ENCODE measurements at regions not wholly inside any gene's neighbourhood (a gene's known extent, or its start where the extent isn't known, plus 50 kb on each side); places are given as distances from the start of the nearest gene placed in this dataset.

- CTCF ChIA-PET: interaction anchor here (0.7 kb wide), 1 partner anchor 14 kb away, joined by 3 read pairs; no protein-coding TSS in a partner anchor
Measured at GRCh38 chr2:145741181-145741580, 1221.3 kb upstream of the ZEB2 start.

GRCh38 chr2:145740302-145740701 is 1220.4 kb upstream of the ZEB2 start:
- TF ChIP-seq, protein P1, sequence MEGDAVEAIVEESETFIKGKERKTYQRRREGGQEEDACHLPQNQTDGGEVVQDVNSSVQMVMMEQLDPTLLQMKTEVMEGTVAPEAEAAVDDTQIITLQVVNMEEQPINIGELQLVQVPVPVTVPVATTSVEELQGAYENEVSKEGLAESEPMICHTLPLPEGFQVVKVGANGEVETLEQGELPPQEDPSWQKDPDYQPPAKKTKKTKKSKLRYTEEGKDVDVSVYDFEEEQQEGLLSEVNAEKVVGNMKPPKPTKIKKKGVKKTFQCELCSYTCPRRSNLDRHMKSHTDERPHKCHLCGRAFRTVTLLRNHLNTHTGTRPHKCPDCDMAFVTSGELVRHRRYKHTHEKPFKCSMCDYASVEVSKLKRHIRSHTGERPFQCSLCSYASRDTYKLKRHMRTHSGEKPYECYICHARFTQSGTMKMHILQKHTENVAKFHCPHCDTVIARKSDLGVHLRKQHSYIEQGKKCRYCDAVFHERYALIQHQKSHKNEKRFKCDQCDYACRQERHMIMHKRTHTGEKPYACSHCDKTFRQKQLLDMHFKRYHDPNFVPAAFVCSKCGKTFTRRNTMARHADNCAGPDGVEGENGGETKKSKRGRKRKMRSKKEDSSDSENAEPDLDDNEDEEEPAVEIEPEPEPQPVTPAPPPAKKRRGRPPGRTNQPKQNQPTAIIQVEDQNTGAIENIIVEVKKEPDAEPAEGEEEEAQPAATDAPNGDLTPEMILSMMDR (conservative IDR thresholded peaks at IDR 0.05; ENCODE audit: low read depth): no peak
- DNase-seq (ENCODE audit: low spot score): no peak
- H3K27ac ChIP-seq: no peak overlapping the region
- POLR2A ChIA-PET (ENCODE audit: low non-redundant PET): no interaction called here
- CTCF ChIA-PET: no interaction called here

More at GRCh38 chr2:145741181-145741580, 1221.3 kb upstream of the ZEB2 start:
- H3K27ac ChIP-seq: no peak overlapping the region
- POLR2A ChIA-PET (ENCODE audit: low non-redundant PET): no interaction called here
- TF ChIP-seq, protein P1 (conservative IDR thresholded peaks at IDR 0.05; ENCODE audit: low read depth): no peak
- DNase-seq (ENCODE audit: low spot score): no peak

GRCh38 chr2:145739681-145740080 is 1219.8 kb upstream of the ZEB2 start:
- TF ChIP-seq, protein P1 (conservative IDR thresholded peaks at IDR 0.05; ENCODE audit: low read depth): no peak
- ChIA-PET POLR2A (ENCODE audit: low non-redundant PET) (no interaction called here), CTCF (no interaction called here)
- no peak overlapping the region for H3K27ac ChIP-seq
- no peak for DNase-seq (ENCODE audit: low spot score)

DNA sequence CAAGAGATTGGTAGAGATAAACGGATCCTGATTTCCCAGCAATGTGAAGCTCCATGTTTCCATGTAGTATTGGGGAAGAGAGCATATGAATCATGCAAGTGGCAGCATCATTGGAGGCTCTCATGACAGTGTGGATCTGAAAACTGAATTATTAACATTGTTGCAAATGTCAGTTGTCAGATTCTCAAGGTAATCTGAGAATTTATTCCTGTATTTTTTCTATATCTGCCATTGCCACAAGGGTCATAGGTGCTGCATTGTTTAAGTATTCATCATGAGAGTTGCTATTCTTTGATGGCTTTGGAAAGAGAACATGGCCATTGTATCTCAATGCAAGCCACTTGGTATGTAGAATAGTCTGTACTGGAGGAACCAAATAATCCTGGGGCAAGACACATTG is 1217.0 kb upstream of the ZEB2 start:
- DNase-seq (ENCODE audit: low spot score): no peak
- POLR2A ChIA-PET (ENCODE audit: low non-redundant PET): no interaction called here

GRCh38 chr2:145731467-145731866 is 1211.5 kb upstream of the ZEB2 start:
- POLR2A ChIA-PET (ENCODE audit: low non-redundant PET): no interaction called here
- TF ChIP-seq, protein P1 (conservative IDR thresholded peaks at IDR 0.05; ENCODE audit: low read depth): no peak
- H3K27ac ChIP-seq: no peak overlapping the region
- CTCF ChIA-PET: interaction anchor here (0.7 kb wide), 1 partner anchor 778 kb away, joined by 3 read pairs; no protein-coding TSS in a partner anchor
- no peak for DNase-seq (ENCODE audit: low spot score)

More for the DNA sequence above, 1217.0 kb upstream of the ZEB2 start:
- CTCF ChIA-PET: interaction anchor here (0.7 kb wide), 1 partner anchor 13 kb away, joined by 7 read pairs; no protein-coding TSS in a partner anchor
- H3K27ac ChIP-seq: no peak overlapping the region
- TF ChIP-seq, protein P1 (conservative IDR thresholded peaks at IDR 0.05; ENCODE audit: low read depth): no peak

GRCh38 chr2:145729993-145730770 is 1210.3 kb upstream of the ZEB2 start:
- DNase-seq (ENCODE audit: low spot score): no peak
- H3K27ac ChIP-seq: no peak overlapping the region
- CTCF ChIA-PET: interaction anchor here (0.6 kb wide), 1 partner anchor 17 kb away, joined by 3 read pairs; no protein-coding TSS in a partner anchor
- POLR2A ChIA-PET (ENCODE audit: low non-redundant PET): no interaction called here
- TF ChIP-seq, protein P1 (conservative IDR thresholded peaks at IDR 0.05; ENCODE audit: low read depth): no peak
